ENCODE measurements at regions not wholly inside any gene's neighbourhood (a gene's known extent, or its start where the extent isn't known, plus 50 kb on each side); places are given as distances from the start of the nearest gene placed in this dataset.

- DNase-seq, result no peak
These were observed 95.0 kb downstream of the KLF6 start for GRCh38 chr10:3689871-3690510.

- no peak for DNase-seq
These were observed 97.4 kb downstream of the KLF6 start for GRCh38 chr10:3687510-3688081.

GRCh38 chr10:3685384-3685783 lies 99.6 kb downstream of the KLF6 start:
- DNase-seq, result no peak

GRCh38 chr10:3684891-3685290 lies 100.1 kb downstream of the KLF6 start:
- no peak for DNase-seq

GRCh38 chr10:3683560-3683959 lies 101.4 kb downstream of the KLF6 start:
- no peak for DNase-seq

- DNase-seq, result no peak
These were observed 102.3 kb downstream of the KLF6 start for GRCh38 chr10:3682745-3683144.

- DNase-seq, result no peak
These were observed 103.1 kb downstream of the KLF6 start for GRCh38 chr10:3681642-3682554.

- no peak for DNase-seq
These were observed 104.9 kb downstream of the KLF6 start for GRCh38 chr10:3679950-3680629.

- DNase-seq, result no peak
These were observed 106.3 kb downstream of the KLF6 start for GRCh38 chr10:3678629-3679227.

GRCh38 chr10:3676564-3676963 lies 108.4 kb downstream of the KLF6 start:
- DNase-seq, result no peak

GRCh38 chr10:3672220-3672619 lies 112.8 kb downstream of the KLF6 start:
- DNase-seq, result no peak

GRCh38 chr10:3671386-3671955 lies 113.5 kb downstream of the KLF6 start:
- no peak for DNase-seq

GRCh38 chr10:3668966-3669330 lies 116.1 kb downstream of the KLF6 start:
- no peak for DNase-seq

- DNase-seq, result no peak
These were observed 116.6 kb downstream of the KLF6 start for GRCh38 chr10:3668276-3668965.

- peak; percentile 4 for DNase-seq
These were observed 118.3 kb downstream of the KLF6 start for GRCh38 chr10:3666525-3667302.

- DNase-seq, result no peak
These were observed 119.6 kb downstream of the KLF6 start for GRCh38 chr10:3665316-3665908.

- DNase-seq, result no peak
These were observed 122.2 kb downstream of the KLF6 start for GRCh38 chr10:3662775-3663174.

- DNase-seq, result no peak
These were observed 123.7 kb downstream of the KLF6 start for GRCh38 chr10:3661271-3661670.

- no peak for DNase-seq
These were observed 124.3 kb downstream of the KLF6 start for GRCh38 chr10:3660753-3661152.

GRCh38 chr10:3659203-3659917 lies 125.6 kb downstream of the KLF6 start:
- DNase-seq, result no peak

Data from NCI-H2171 treated with DMSO at 0.1 percent for 48 hours (cell line).